HUDEP-2 (cell line): ENCODE measurements at regions not wholly inside any gene's neighbourhood (a gene's known extent, or its start where the extent isn't known, plus 50 kb on each side); places are given as distances from the start of the nearest gene placed in this dataset.
A peak's percentile ranks its signal among the peaks of the same experiment; 100 is the strongest.

Source experiments
- DNase-seq, 76 experiments: peaks; one replicate each; lab custom pipeline; 2025; ENCODE audit not compliant: unreplicated experiment in 76 of 76; lab: John Stamatoyannopoulos, UW

- no peak for DNase-seq
Measured at GRCh38 chr4:124459196-124459940, 253.2 kb downstream of the ANKRD50 start.

GRCh38 chr4:124459941-124460310 lies 252.6 kb downstream of the ANKRD50 start:
- no peak for DNase-seq

GRCh38 chr4:124461592-124461991 lies 250.9 kb downstream of the ANKRD50 start:
- DNase-seq = peak in 1 of 76 experiments; percentile 1

- no peak for DNase-seq
Measured at GRCh38 chr4:124462954-124463828, 249.3 kb downstream of the ANKRD50 start.

GRCh38 chr4:124464836-124465235 lies 247.7 kb downstream of the ANKRD50 start:
- DNase-seq = no peak

- DNase-seq = no peak
Measured at GRCh38 chr4:124468360-124468759, 244.2 kb downstream of the ANKRD50 start.

GRCh38 chr4:124469981-124470380 lies 242.6 kb downstream of the ANKRD50 start:
- no peak for DNase-seq

GRCh38 chr4:124478470-124478869 lies 234.1 kb downstream of the ANKRD50 start:
- DNase-seq = no peak

- DNase-seq = no peak
Measured at GRCh38 chr4:124480061-124480460, 232.5 kb downstream of the ANKRD50 start.

- DNase-seq = no peak
Measured at GRCh38 chr4:124481123-124481522, 231.4 kb downstream of the ANKRD50 start.

GRCh38 chr4:124483048-124483906 lies 229.3 kb downstream of the ANKRD50 start:
- peak in 1 of 76 experiments; percentile 12 for DNase-seq

GRCh38 chr4:124484008-124484407 lies 228.5 kb downstream of the ANKRD50 start:
- DNase-seq = no peak

- no peak for DNase-seq
Measured at GRCh38 chr4:124484940-124485339, 227.6 kb downstream of the ANKRD50 start.

- DNase-seq = no peak
Measured at GRCh38 chr4:124486423-124486822, 226.1 kb downstream of the ANKRD50 start.

GRCh38 chr4:124487651-124488050 lies 224.9 kb downstream of the ANKRD50 start:
- no peak for DNase-seq

- DNase-seq = no peak
Measured at GRCh38 chr4:124491361-124492145, 221.0 kb downstream of the ANKRD50 start.

- no peak for DNase-seq
Measured at GRCh38 chr4:124499261-124499660, 213.3 kb downstream of the ANKRD50 start.

GRCh38 chr4:124501576-124501975 lies 211.0 kb downstream of the ANKRD50 start:
- no peak for DNase-seq

- no peak for DNase-seq
Measured at GRCh38 chr4:124504431-124504830, 208.1 kb downstream of the ANKRD50 start.

- no peak for DNase-seq
Measured at GRCh38 chr4:124505211-124505610, 207.3 kb downstream of the ANKRD50 start.
